ENCODE measurements at regions not wholly inside any gene's neighbourhood (a gene's known extent, or its start where the extent isn't known, plus 50 kb on each side); places are given as distances from the start of the nearest gene placed in this dataset.
"Not testable (repeated sequence)": the region's sequence is repeated elsewhere in the genome, so short reads cannot be mapped to it uniquely, and the experiment has no call there.

GRCh38 chr2:181737302-181737701 is 57.0 kb upstream of the NEUROD1 start:
- not testable (repeated sequence) for DNase-seq

- DNase-seq = no peak
These were observed 57.8 kb upstream of the NEUROD1 start for GRCh38 chr2:181738074-181738473.

- DNase-seq = no peak
These were observed 58.2 kb upstream of the NEUROD1 start for GRCh38 chr2:181738563-181738962.

- DNase-seq = no peak
These were observed 61.4 kb upstream of the NEUROD1 start for GRCh38 chr2:181741756-181742155.

- no peak for DNase-seq
These were observed 62.0 kb upstream of the NEUROD1 start for GRCh38 chr2:181742361-181742760.

- DNase-seq = peak; percentile 9
These were observed 62.8 kb upstream of the NEUROD1 start for GRCh38 chr2:181742922-181743722.

GRCh38 chr2:181743723-181744031 is 63.4 kb upstream of the NEUROD1 start:
- DNase-seq = no peak

GRCh38 chr2:181745796-181746540 is 65.7 kb upstream of the NEUROD1 start:
- no peak for DNase-seq

GRCh38 chr2:181746844-181747243 is 66.5 kb upstream of the NEUROD1 start:
- DNase-seq = no peak

GRCh38 chr2:181750305-181750704 is 70.0 kb upstream of the NEUROD1 start:
- no peak for DNase-seq

GRCh38 chr2:181751266-181752030 is 71.1 kb upstream of the NEUROD1 start:
- no peak for DNase-seq

- no peak for DNase-seq
These were observed 72.0 kb upstream of the NEUROD1 start for GRCh38 chr2:181752301-181752700.

- DNase-seq = no peak
These were observed 73.4 kb upstream of the NEUROD1 start for GRCh38 chr2:181753686-181754085.

GRCh38 chr2:181754105-181754504 is 73.8 kb upstream of the NEUROD1 start:
- no peak for DNase-seq

GRCh38 chr2:181755181-181755580 is 74.9 kb upstream of the NEUROD1 start:
- DNase-seq = no peak

- no peak for DNase-seq
These were observed 80.2 kb upstream of the NEUROD1 start for GRCh38 chr2:181760521-181760920.

GRCh38 chr2:181761175-181761574 is 80.9 kb upstream of the NEUROD1 start:
- no peak for DNase-seq

GRCh38 chr2:181762000-181762399 is 81.7 kb upstream of the NEUROD1 start:
- DNase-seq = no peak

- no peak for DNase-seq
These were observed 82.5 kb upstream of the NEUROD1 start for GRCh38 chr2:181762848-181763247.

- no peak for DNase-seq
These were observed 83.1 kb upstream of the NEUROD1 start for GRCh38 chr2:181763423-181763822.

GRCh38 chr2:181764095-181764963 is 84.0 kb upstream of the NEUROD1 start:
- no peak for DNase-seq

GRCh38 chr2:181766129-181766528 is 85.8 kb upstream of the NEUROD1 start:
- no peak for DNase-seq

GRCh38 chr2:181770150-181770549 is 89.8 kb upstream of the NEUROD1 start:
- no peak for DNase-seq
